ENCODE measurements at regions not wholly inside any gene's neighbourhood (a gene's known extent, or its start where the extent isn't known, plus 50 kb on each side); places are given as distances from the start of the nearest gene placed in this dataset.
A peak's percentile ranks its signal among the peaks of the same experiment; 100 is the strongest.

GRCh38 chr1:172801771-172802322 is 142.9 kb downstream of the FASLG start:
- no peak for DNase-seq (ENCODE audit: low read depth, low spot score)

- DNase-seq (ENCODE audit: low read depth, low spot score): no peak
Measured at GRCh38 chr1:172809750-172810149, 150.8 kb downstream of the FASLG start.

- no peak for DNase-seq (ENCODE audit: low read depth, low spot score)
Measured at GRCh38 chr1:172810480-172811175, 151.7 kb downstream of the FASLG start.

- no peak for DNase-seq (ENCODE audit: low read depth, low spot score)
Measured at GRCh38 chr1:172811694-172812093, 152.8 kb downstream of the FASLG start.

- DNase-seq (ENCODE audit: low read depth, low spot score): no peak
Measured at GRCh38 chr1:172812118-172812517, 153.2 kb downstream of the FASLG start.

GRCh38 chr1:172813330-172813729 is 154.4 kb downstream of the FASLG start:
- no peak for DNase-seq (ENCODE audit: low read depth, low spot score)

- no peak for DNase-seq (ENCODE audit: low read depth, low spot score)
Measured at GRCh38 chr1:172814428-172814827, 155.5 kb downstream of the FASLG start.

GRCh38 chr1:172815740-172816139 is 156.8 kb downstream of the FASLG start:
- DNase-seq (ENCODE audit: low read depth, low spot score): no peak

GRCh38 chr1:172818841-172819527 is 160.1 kb downstream of the FASLG start:
- peak; percentile 23 for DNase-seq (ENCODE audit: low read depth, low spot score)

- DNase-seq (ENCODE audit: low read depth, low spot score): no peak
Measured at GRCh38 chr1:172820475-172821158, 161.7 kb downstream of the FASLG start.

GRCh38 chr1:172821609-172822274 is 162.8 kb downstream of the FASLG start:
- DNase-seq (ENCODE audit: low read depth, low spot score): peak; percentile 50

- no peak for DNase-seq (ENCODE audit: low read depth, low spot score)
Measured at GRCh38 chr1:172822886-172823285, 164.0 kb downstream of the FASLG start.

- no peak for DNase-seq (ENCODE audit: low read depth, low spot score)
Measured at GRCh38 chr1:172823534-172823933, 164.6 kb downstream of the FASLG start.

- DNase-seq (ENCODE audit: low read depth, low spot score): peak; percentile 54
Measured at GRCh38 chr1:172824209-172824608, 165.3 kb downstream of the FASLG start.

- peak; percentile 83 for DNase-seq (ENCODE audit: low read depth, low spot score)
Measured at GRCh38 chr1:172826096-172826741, 167.3 kb downstream of the FASLG start.

- DNase-seq (ENCODE audit: low read depth, low spot score): no peak
Measured at GRCh38 chr1:172827301-172827700, 168.4 kb downstream of the FASLG start.

- no peak for DNase-seq (ENCODE audit: low read depth, low spot score)
Measured at GRCh38 chr1:172827841-172828240, 168.9 kb downstream of the FASLG start.

GRCh38 chr1:172832006-172832725 is 173.3 kb downstream of the FASLG start:
- DNase-seq (ENCODE audit: low read depth, low spot score): no peak

- no peak for DNase-seq (ENCODE audit: low read depth, low spot score)
Measured at GRCh38 chr1:172833954-172834353, 175.1 kb downstream of the FASLG start.

GRCh38 chr1:172834609-172835008 is 175.7 kb downstream of the FASLG start:
- DNase-seq (ENCODE audit: low read depth, low spot score): no peak

GRCh38 chr1:172835834-172836233 is 176.9 kb downstream of the FASLG start:
- DNase-seq (ENCODE audit: low read depth, low spot score): no peak

Data from astrocyte of the hippocampus (primary cell).